ENCODE measurements at regions not wholly inside any gene's neighbourhood (a gene's known extent, or its start where the extent isn't known, plus 50 kb on each side); places are given as distances from the start of the nearest gene placed in this dataset.

GRCh38 chr15:46701896-46702295 is 1015.4 kb upstream of the SEMA6D start:
- H3K27me3 ChIP-seq (replicated peaks; ENCODE audit: insufficient read depth, low read depth, low read length, poor library complexity) = no peaks in the 10 kb centered on the region
- BruUV-seq (replicated peaks) = no TSS peak
- CTCF ChIA-PET = no interaction called here
- no peak for DNase-seq (ENCODE audit: low spot score)
- H3K9me3 ChIP-seq (ENCODE audit: low read depth, low read length, poor library complexity, severe bottlenecking) = no peaks in the 10 kb centered on the region
- POLR2A ChIA-PET (ENCODE audit: low non-redundant PET) = no interaction called here
- H3K36me3 ChIP-seq (ENCODE audit: insufficient read depth, low read length, poor library complexity, severe bottlenecking) = no peaks in the 10 kb centered on the region
- H3K4me1 ChIP-seq (ENCODE audit: insufficient read depth, low read length, poor library complexity, severe bottlenecking) = no peaks in the 10 kb centered on the region
- intact Hi-C loops (cut with micrococcal nuclease; ENCODE audit: unreplicated experiment) = no loop called here
- no peak for TF ChIP-seq CTCF (conservative IDR thresholded peaks at IDR 0.05; ENCODE audit: low read depth, low read length)
- TF ChIP-seq EZH2 (IDR thresholded peaks at IDR 0.05; ENCODE audit: borderline replicate concordance, low read depth, low read length, poor library complexity, severe bottlenecking) = no peak
- no peak overlapping the region for H3K27ac ChIP-seq (ENCODE audit: low read depth, low read length, poor library complexity, severe bottlenecking)
- no peak overlapping the region for H3K4me3 ChIP-seq (ENCODE audit: low read depth, low read length, poor library complexity, severe bottlenecking)

DNA sequence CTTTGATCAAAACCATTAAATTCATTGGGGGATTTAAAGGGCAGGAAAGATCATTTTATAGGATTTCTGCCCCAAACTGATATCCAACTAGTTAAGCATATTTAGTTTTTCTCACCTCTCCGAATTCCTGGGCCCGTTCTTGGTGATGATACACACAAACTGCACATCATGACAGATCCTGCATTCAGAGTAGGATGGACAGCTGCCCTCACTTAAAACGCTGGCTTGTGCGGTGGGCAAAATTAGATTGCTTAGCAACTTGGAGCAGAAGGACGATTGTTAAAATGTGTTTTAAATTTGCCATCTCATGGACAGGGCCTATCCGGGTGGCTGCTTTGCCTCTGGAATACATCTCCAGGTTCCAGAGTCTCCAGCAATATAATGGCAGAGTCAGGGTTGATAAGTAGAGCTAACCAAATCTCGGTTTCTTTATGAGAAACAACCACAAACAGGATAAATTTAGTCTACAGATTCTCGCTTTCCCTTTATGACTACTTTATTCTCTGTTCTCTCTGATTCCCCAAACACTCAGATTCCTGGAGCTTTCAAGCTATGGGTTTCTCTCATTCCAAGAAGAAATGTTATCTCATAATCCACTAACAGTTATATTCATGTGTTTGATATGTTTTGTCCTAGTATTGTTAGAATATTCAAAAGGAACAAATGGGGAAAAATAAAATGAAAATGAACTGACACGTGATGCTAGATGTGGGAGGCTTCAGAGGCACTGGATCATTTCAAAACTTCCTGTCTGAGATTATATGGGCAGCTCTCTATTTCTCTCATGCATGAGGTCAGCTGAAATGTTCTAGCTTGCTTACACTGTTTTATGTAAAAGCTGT is 1014.1 kb upstream of the SEMA6D start:
- BruUV-seq (replicated peaks) = no TSS peak
- DNase-seq (ENCODE audit: low spot score) = no peak
- no peak overlapping the region for H3K4me3 ChIP-seq (ENCODE audit: low read depth, low read length, poor library complexity, severe bottlenecking)
- ChIA-PET CTCF (no interaction called here), POLR2A (ENCODE audit: low non-redundant PET) (no interaction called here)
- TF ChIP-seq CTCF (conservative IDR thresholded peaks at IDR 0.05; ENCODE audit: low read depth, low read length) (no peak), EZH2 (IDR thresholded peaks at IDR 0.05; ENCODE audit: borderline replicate concordance, low read depth, low read length, poor library complexity, severe bottlenecking) (no peak)
- H3K4me1 ChIP-seq (ENCODE audit: insufficient read depth, low read length, poor library complexity, severe bottlenecking) = no peaks in the 10 kb centered on the region
- no peaks in the 10 kb centered on the region for H3K36me3 ChIP-seq (ENCODE audit: insufficient read depth, low read length, poor library complexity, severe bottlenecking)
- H3K27me3 ChIP-seq (replicated peaks; ENCODE audit: insufficient read depth, low read depth, low read length, poor library complexity) = no peaks in the 10 kb centered on the region
- no peaks in the 10 kb centered on the region for H3K9me3 ChIP-seq (ENCODE audit: low read depth, low read length, poor library complexity, severe bottlenecking)
- no peak overlapping the region for H3K27ac ChIP-seq (ENCODE audit: low read depth, low read length, poor library complexity, severe bottlenecking)
- intact Hi-C loops (cut with micrococcal nuclease; ENCODE audit: unreplicated experiment) = no loop called here

GRCh38 chr15:46703871-46704637 is 1013.3 kb upstream of the SEMA6D start:
- Histone ChIP-seq H3K9me3 (ENCODE audit: low read depth, low read length, poor library complexity, severe bottlenecking) (no peaks in the 10 kb centered on the region), H3K4me1 (ENCODE audit: insufficient read depth, low read length, poor library complexity, severe bottlenecking) (no peaks in the 10 kb centered on the region), H3K36me3 (ENCODE audit: insufficient read depth, low read length, poor library complexity, severe bottlenecking) (no peaks in the 10 kb centered on the region), H3K27me3 (replicated peaks; ENCODE audit: insufficient read depth, low read depth, low read length, poor library complexity) (no peaks in the 10 kb centered on the region), H3K27ac (ENCODE audit: low read depth, low read length, poor library complexity, severe bottlenecking) (no peak overlapping the region), H3K4me3 (ENCODE audit: low read depth, low read length, poor library complexity, severe bottlenecking) (no peak overlapping the region)
- no peak for TF ChIP-seq EZH2 (IDR thresholded peaks at IDR 0.05; ENCODE audit: borderline replicate concordance, low read depth, low read length, poor library complexity, severe bottlenecking)
- no peak for TF ChIP-seq CTCF (conservative IDR thresholded peaks at IDR 0.05; ENCODE audit: low read depth, low read length)
- no peak for DNase-seq (ENCODE audit: low spot score)
- CTCF ChIA-PET = no interaction called here
- BruUV-seq (replicated peaks) = no TSS peak
- intact Hi-C loops (cut with micrococcal nuclease; ENCODE audit: unreplicated experiment) = no loop called here
- POLR2A ChIA-PET (ENCODE audit: low non-redundant PET) = no interaction called here
